Loucy (cell line): ENCODE measurements at regions not wholly inside any gene's neighbourhood (a gene's known extent, or its start where the extent isn't known, plus 50 kb on each side); places are given as distances from the start of the nearest gene placed in this dataset.

Experiments used
- H2AFZ ChIP-seq: fragments of 200-600 bp; sonication (generic); 2 replicates; pipeline ENCODE4 v1.6.0; 2016; ENCODE audit warnings: antibody characterized with exemption, mild to moderate bottlenecking, low read length, moderate library complexity
- H3F3A ChIP-seq: fragments of 200-600 bp; 2 replicates; pipeline ENCODE4 v1.6.0; 2016; ENCODE audit warnings: antibody characterized with exemption, low read depth, mild to moderate bottlenecking
- H3K27me3 ChIP-seq: fragments of 200-600 bp; sonication (generic); 2 replicates; pipeline ENCODE4 v1.6.1; 2014; ENCODE audit warnings: low read length, mild to moderate bottlenecking; ENCODE audit not compliant: insufficient read depth, poor library complexity, severe bottlenecking
- H3K36me3 ChIP-seq: fragments of 200-600 bp; sonication (generic); 2 replicates; pipeline ENCODE4 v1.6.1; 2016; ENCODE audit warnings: low read length; ENCODE audit not compliant: insufficient read depth
- H3K4me1 ChIP-seq: fragments of 200-600 bp; sonication (generic); 2 replicates; pipeline ENCODE4 v1.5.1; 2014; ENCODE audit warnings: low read length, mild to moderate bottlenecking; ENCODE audit not compliant: insufficient read depth, poor library complexity, severe bottlenecking
- H3K4me2 ChIP-seq: fragments of 200-600 bp; sonication (generic); 2 replicates; pipeline ENCODE4 v1.6.0; 2014; ENCODE audit warnings: antibody characterized with exemption, low read length, low read depth, mild to moderate bottlenecking; ENCODE audit not compliant: poor library complexity, severe bottlenecking
- H3K4me3 ChIP-seq: fragments of 200-600 bp; sonication (generic); 2 replicates; pipeline ENCODE4 v1.5.1; 2014; ENCODE audit warnings: low read length, mild to moderate bottlenecking, mixed read lengths; ENCODE audit not compliant: poor library complexity, severe bottlenecking
- H3K79me2 ChIP-seq: fragments of 200-600 bp; sonication (generic); 2 replicates; pipeline ENCODE4 v1.6.1; 2014; ENCODE audit warnings: low read length; ENCODE audit not compliant: insufficient read depth
- H3K9ac ChIP-seq: fragments of 200-600 bp; sonication (generic); 2 replicates; pipeline ENCODE4 v1.6.0; 2014; ENCODE audit warnings: mild to moderate bottlenecking, low read depth, low read length, moderate library complexity; ENCODE audit not compliant: poor library complexity, severe bottlenecking
- H3K9me2 ChIP-seq: fragments of 200-600 bp; sonication (generic); replicated peaks from 2 replicates; pipeline ENCODE4 v1.6.1; 2016; ENCODE audit warnings: low read depth, low read length, mixed read lengths
- H3K9me3 ChIP-seq: fragments of 200-600 bp; sonication (generic); 2 replicates; pipeline ENCODE4 v1.6.1; 2014; ENCODE audit warnings: mild to moderate bottlenecking, antibody characterized with exemption, low read length, low read depth; ENCODE audit not compliant: insufficient read depth
- H4K20me1 ChIP-seq: fragments of 200-600 bp; sonication (generic); 2 replicates; pipeline ENCODE4 v1.6.0; 2014; ENCODE audit warnings: antibody characterized with exemption, low read length, mild to moderate bottlenecking; ENCODE audit not compliant: insufficient read depth, poor library complexity, severe bottlenecking
- CTCF ChIP-seq: fragments of 200-600 bp; sonication (generic); conservative IDR thresholded peaks from 2 replicates; pipeline ENCODE4 v1.5.1; 2014; ENCODE audit warnings: mild to moderate bottlenecking, antibody characterized with exemption, low read length
- EZH2phosphoT487 ChIP-seq: fragments of 200-600 bp; IDR thresholded peaks from 2 replicates; pipeline ENCODE4 v1.6.1; 2018; ENCODE audit warnings: antibody characterized with exemption, mild to moderate bottlenecking, moderate library complexity, borderline replicate concordance

DNA sequence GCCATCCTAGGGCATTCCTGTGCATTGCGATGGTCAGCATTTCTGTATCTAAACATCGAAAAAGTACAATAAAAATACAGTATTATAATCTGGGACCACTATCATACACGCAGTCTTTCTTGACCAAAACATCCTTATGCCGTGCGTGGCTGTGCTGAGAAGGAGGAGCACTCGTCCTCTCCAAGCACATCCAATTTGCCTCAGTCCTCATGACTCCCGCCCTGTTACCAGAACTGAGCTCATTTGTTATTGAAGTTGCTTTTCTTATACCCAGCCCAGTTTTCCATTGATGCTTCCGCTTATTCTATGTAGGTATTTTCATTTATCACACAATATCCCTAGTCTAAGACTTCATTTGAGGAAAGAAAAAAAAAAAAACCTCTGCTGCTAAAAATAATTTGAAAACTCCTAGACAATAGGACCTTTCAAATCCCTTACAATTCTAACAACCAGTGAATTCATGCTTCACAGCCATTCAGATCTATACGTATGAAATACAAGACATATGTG lies 236.9 kb upstream of the PLEKHG7 start:
- TF ChIP-seq CTCF = no peak
- TF ChIP-seq EZH2phosphoT487 = no peak
- Histone ChIP-seq H3K9me2 (no peaks in the 10 kb centered on the region), H3K4me1 (peaks cover 26% of the 10 kb centered on the region), H2AFZ (no peak overlapping the region), H4K20me1 (no peaks in the 10 kb centered on the region), H3K9me3 (no peaks in the 10 kb centered on the region), H3F3A (no peaks in the 10 kb centered on the region), H3K4me3 (no peak overlapping the region), H3K4me2 (no peak overlapping the region), H3K79me2 (no peaks in the 10 kb centered on the region), H3K36me3 (no peaks in the 10 kb centered on the region), H3K27me3 (no peaks in the 10 kb centered on the region), H3K9ac (no peak overlapping the region)

DNA sequence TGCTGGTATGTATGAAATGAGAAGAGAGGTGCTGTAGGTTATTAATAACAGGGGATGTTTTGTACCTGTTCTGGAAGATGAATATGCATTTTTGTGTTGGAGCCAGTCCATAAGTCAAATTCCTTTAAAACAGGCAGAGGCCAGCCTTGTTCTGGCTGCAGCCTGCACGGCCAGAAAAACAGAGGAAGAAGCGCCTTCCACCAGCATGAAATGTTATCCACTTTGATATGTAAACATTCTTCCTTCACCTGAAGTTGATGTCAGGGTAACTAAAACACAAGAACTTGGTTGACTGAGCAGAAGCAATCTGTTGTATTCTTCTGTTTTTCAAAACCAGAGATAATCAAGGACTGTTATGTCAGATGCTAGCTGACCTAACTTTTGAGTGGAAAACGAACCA lies 237.9 kb upstream of the PLEKHG7 start:
- H3K9ac ChIP-seq = no peak overlapping the region
- no peak overlapping the region for H3K4me2 ChIP-seq
- H3F3A ChIP-seq = no peaks in the 10 kb centered on the region

DNA sequence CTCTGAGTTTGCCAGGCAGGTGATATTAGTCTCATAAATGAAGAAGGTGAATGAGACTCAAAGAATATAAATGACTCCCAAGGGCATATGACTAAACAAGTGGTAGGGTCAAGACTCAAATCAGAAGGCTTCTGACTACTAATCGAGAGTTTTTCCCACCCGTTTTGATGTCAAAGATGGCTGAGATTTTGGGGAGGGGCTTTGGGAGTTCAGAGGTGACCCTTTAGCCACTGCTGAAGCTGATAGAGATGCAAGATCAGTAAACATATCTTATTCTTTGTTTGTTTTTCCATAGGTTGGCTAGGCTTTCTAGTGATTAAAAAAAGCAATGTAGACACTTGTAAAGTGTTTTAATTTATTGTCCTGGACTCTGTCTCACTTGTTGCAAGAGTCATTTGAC lies 239.6 kb upstream of the PLEKHG7 start:
- Histone ChIP-seq H3K36me3 (no peaks in the 10 kb centered on the region), H2AFZ (no peak overlapping the region), H3K4me2 (no peak overlapping the region), H3K9ac (no peak overlapping the region), H3K79me2 (no peaks in the 10 kb centered on the region), H3K9me3 (no peaks in the 10 kb centered on the region), H3K9me2 (no peaks in the 10 kb centered on the region), H3K4me3 (no peak overlapping the region), H3K27me3 (no peaks in the 10 kb centered on the region), H4K20me1 (no peaks in the 10 kb centered on the region), H3K4me1 (peaks cover 36% of the 10 kb centered on the region), H3F3A (no peaks in the 10 kb centered on the region)
- TF ChIP-seq EZH2phosphoT487 (no peak), CTCF (no peak)

More for the DNA sequence above, 237.9 kb upstream of the PLEKHG7 start:
- Histone ChIP-seq H3K9me3 (no peaks in the 10 kb centered on the region), H4K20me1 (no peaks in the 10 kb centered on the region), H3K4me1 (peaks cover 35% of the 10 kb centered on the region), H3K36me3 (no peaks in the 10 kb centered on the region), H3K9me2 (no peaks in the 10 kb centered on the region), H2AFZ (no peak overlapping the region), H3K4me3 (no peak overlapping the region), H3K27me3 (no peaks in the 10 kb centered on the region), H3K79me2 (no peaks in the 10 kb centered on the region)
- no peak for TF ChIP-seq CTCF
- TF ChIP-seq EZH2phosphoT487 = no peak
